CD4-positive, alpha-beta T cell (primary cell): ENCODE measurements at regions not wholly inside any gene's neighbourhood (a gene's known extent, or its start where the extent isn't known, plus 50 kb on each side); places are given as distances from the start of the nearest gene placed in this dataset.

ENCODE experiments used
- ATAC-seq: fragments of 200-7000 bp; cut with Tn5 transposase; one replicate; pipeline ENCODE4 v1.10.0; 2022; ENCODE audit warnings: mild to moderate bottlenecking; ENCODE audit not compliant: poor library complexity
- CTCF ChIA-PET: fragments of 350-600 bp; sonication (Branson Sonifier 250); formaldehyde crosslinking; loops from one replicate; lab custom pipeline; 2021; ENCODE audit warnings: antibody characterized with exemption, inconsistent platforms; lab: Charles Lee
- POLR2A ChIA-PET: fragments of 350-600 bp; sonication (Branson Sonifier 250); formaldehyde crosslinking; loops from one replicate; lab custom pipeline; 2021; ENCODE audit warnings: antibody characterized with exemption, inconsistent platforms; lab: Charles Lee
- DNase-seq, 14 experiments: peaks; one replicate each; pipeline ENCODE4 v3.0.0-alpha.2; 2013 to 2020; ENCODE audit warnings: mixed read lengths in 2 of 14
- H3K27ac ChIP-seq, 2 donors: one replicate each; pipeline versions ENCODE4 v1.5.1 to v1.7.0; 2013; ENCODE audit warnings: low read length in 2 of 2, low read depth in 1 of 2, mild to moderate bottlenecking in 1 of 2
- H3K27me3 ChIP-seq, 2 experiments: 1 replicate in 1 of 2; 2 replicates in 1 of 2; pipeline versions ENCODE4 v1.6.1 to v1.7.0; 2013; ENCODE audit warnings: low read length in 2 of 2, control low read depth in 1 of 2, mild to moderate bottlenecking in 1 of 2, moderate library complexity in 1 of 2; ENCODE audit not compliant: insufficient read depth in 2 of 2, control insufficient read depth in 1 of 2
- H3K36me3 ChIP-seq: one replicate; pipeline ENCODE4 v1.6.1; 2013; ENCODE audit warnings: low read length, control low read depth; ENCODE audit not compliant: insufficient read depth
- H3K4me1 ChIP-seq: one replicate; pipeline ENCODE4 v1.6.1; 2013; ENCODE audit warnings: low read length, control low read depth; ENCODE audit not compliant: insufficient read depth
- H3K4me3 ChIP-seq: one replicate; pipeline ENCODE4 v1.5.1; 2013; ENCODE audit warnings: mild to moderate bottlenecking, low read length, moderate library complexity
- H3K9me3 ChIP-seq, 2 experiments: 1 replicate in 1 of 2; 2 replicates in 1 of 2; pipeline versions ENCODE4 v1.6.1 to v1.7.0; 2013; ENCODE audit warnings: low read length in 2 of 2, mild to moderate bottlenecking in 2 of 2, control low read depth in 1 of 2, moderate library complexity in 1 of 2; ENCODE audit not compliant: control insufficient read depth in 1 of 2, insufficient read depth in 1 of 2
- H3K27ac Mint-ChIP-seq: one replicate; pipeline ENCODE4 v1.8.0; 2020; ENCODE audit warnings: mixed read lengths
- H3K27me3 Mint-ChIP-seq: one replicate; pipeline ENCODE4 v1.8.0; 2021; ENCODE audit warnings: mixed read lengths
- H3K36me3 Mint-ChIP-seq: one replicate; pipeline ENCODE4 v1.8.0; 2021; ENCODE audit warnings: low read depth, mixed read lengths
- H3K4me1 Mint-ChIP-seq: one replicate; pipeline ENCODE4 v1.8.0; 2021; ENCODE audit warnings: low read depth, mixed read lengths
- H3K4me3 Mint-ChIP-seq: one replicate; pipeline ENCODE4 v1.8.0; 2020; ENCODE audit warnings: mild to moderate bottlenecking, mixed read lengths
- H3K9me3 Mint-ChIP-seq: one replicate; pipeline ENCODE4 v1.8.0; 2020; ENCODE audit warnings: mixed read lengths
- CTCF ChIP-seq: fragments of 200-600 bp; IDR thresholded peaks from one replicate; pipeline ENCODE4 v1.8.0; 2022; ENCODE audit warnings: antibody characterized with exemption, mild to moderate bottlenecking
- intact Hi-C, 2 experiments: fragments of 100-400 bp; cut with DNase I in 1 of 2; cut with micrococcal nuclease in 1 of 2; formaldehyde crosslinking; loops; one replicate each; pipeline versions ENCODE4 v1.15.1 to v1.9.0; 2023 to 2025; cut with DNase I, micrococcal nuclease

GRCh38 chr9:18092138-18092537 is 381.8 kb upstream of the ADAMTSL1 start:
- H3K27ac Mint-ChIP-seq = no peak overlapping the region
- H3K4me1 Mint-ChIP-seq = no peaks in the 10 kb centered on the region
- ATAC-seq (no peak), DNase-seq (no peak)
- intact Hi-C loops = no loop called here
- no peaks in the 10 kb centered on the region for H3K27me3 ChIP-seq
- H3K36me3 ChIP-seq = no peaks in the 10 kb centered on the region
- peaks cover 2% of the 10 kb centered on the region for H3K9me3 Mint-ChIP-seq
- no peak for TF ChIP-seq CTCF
- no peaks in the 10 kb centered on the region for H3K27me3 Mint-ChIP-seq
- H3K9me3 ChIP-seq = no peaks in the 10 kb centered on the region
- no peak overlapping the region for H3K4me3 ChIP-seq
- no peak overlapping the region for H3K27ac ChIP-seq
- ChIA-PET CTCF (no interaction called here), POLR2A (no interaction called here)
- no peak overlapping the region for H3K4me3 Mint-ChIP-seq
- H3K36me3 Mint-ChIP-seq = no peaks in the 10 kb centered on the region
- no peaks in the 10 kb centered on the region for H3K4me1 ChIP-seq

- DNase-seq = no peak
- CTCF ChIA-PET = no interaction called here
- Mint-ChIP-seq H3K27me3 (peaks cover 8% of the 10 kb centered on the region), H3K27ac (no peak overlapping the region), H3K4me1 (no peaks in the 10 kb centered on the region), H3K4me3 (no peak overlapping the region), H3K9me3 (no peaks in the 10 kb centered on the region), H3K36me3 (no peaks in the 10 kb centered on the region)
- Histone ChIP-seq H3K27me3 (no peaks in the 10 kb centered on the region), H3K27ac (no peak overlapping the region), H3K4me1 (no peaks in the 10 kb centered on the region), H3K4me3 (no peak overlapping the region), H3K36me3 (no peaks in the 10 kb centered on the region), H3K9me3 (peaks cover 0 to 1% of the 10 kb centered on the region in 2 experiments)
- POLR2A ChIA-PET = no interaction called here
- intact Hi-C loops = no loop called here
- no peak for TF ChIP-seq CTCF
- no peak for ATAC-seq
Measured at GRCh38 chr9:18106006-18106560, 367.9 kb upstream of the ADAMTSL1 start.

GRCh38 chr9:18109675-18110074 is 364.3 kb upstream of the ADAMTSL1 start:
- H3K27ac ChIP-seq = no peak overlapping the region
- no peaks in the 10 kb centered on the region for H3K4me1 ChIP-seq
- DNase-seq (no peak), ATAC-seq (no peak)
- H3K27me3 ChIP-seq = no peaks in the 10 kb centered on the region
- H3K4me3 ChIP-seq = no peak overlapping the region
- no peak for TF ChIP-seq CTCF
- H3K9me3 Mint-ChIP-seq = no peaks in the 10 kb centered on the region
- H3K27ac Mint-ChIP-seq = no peak overlapping the region
- no peak overlapping the region for H3K4me3 Mint-ChIP-seq
- no peaks in the 10 kb centered on the region for H3K27me3 Mint-ChIP-seq
- no peaks in the 10 kb centered on the region for H3K9me3 ChIP-seq
- H3K36me3 Mint-ChIP-seq = no peaks in the 10 kb centered on the region
- intact Hi-C loops = no loop called here
- no peaks in the 10 kb centered on the region for H3K4me1 Mint-ChIP-seq
- ChIA-PET POLR2A (no interaction called here), CTCF (no interaction called here)
- no peaks in the 10 kb centered on the region for H3K36me3 ChIP-seq
